Stimulated activated naive CD4-positive, alpha-beta T cell treated with Interleukin-2 at 50 U/mL for 16 hours (primary cell): ENCODE measurements at regions not wholly inside any gene's neighbourhood (a gene's known extent, or its start where the extent isn't known, plus 50 kb on each side); places are given as distances from the start of the nearest gene placed in this dataset.

Experiments used
- DNase-seq: peaks from one replicate; lab custom pipeline; 2025; lab: John Stamatoyannopoulos, UW

- no peak for DNase-seq
Observed at GRCh38 chr2:180660881-180661685, 319.3 kb upstream of the UBE2E3 start.

- no peak for DNase-seq
Observed at GRCh38 chr2:180660207-180660606, 320.2 kb upstream of the UBE2E3 start.

- DNase-seq, result no peak
Observed at GRCh38 chr2:180657054-180657453, 323.4 kb upstream of the UBE2E3 start.

- no peak for DNase-seq
Observed at GRCh38 chr2:180656455-180656847, 324.0 kb upstream of the UBE2E3 start.

GRCh38 chr2:180655842-180656454 lies 324.5 kb upstream of the UBE2E3 start:
- no peak for DNase-seq

- no peak for DNase-seq
Observed at GRCh38 chr2:180655393-180655792, 325.0 kb upstream of the UBE2E3 start.

GRCh38 chr2:180653481-180653880 lies 326.9 kb upstream of the UBE2E3 start:
- DNase-seq, result no peak

GRCh38 chr2:180652794-180653193 lies 327.6 kb upstream of the UBE2E3 start:
- DNase-seq, result no peak

GRCh38 chr2:180651596-180651995 lies 328.8 kb upstream of the UBE2E3 start:
- DNase-seq, result no peak

GRCh38 chr2:180647621-180648020 lies 332.8 kb upstream of the UBE2E3 start:
- no peak for DNase-seq

- no peak for DNase-seq
Observed at GRCh38 chr2:180647221-180647620, 333.2 kb upstream of the UBE2E3 start.

- no peak for DNase-seq
Observed at GRCh38 chr2:180646756-180647155, 333.6 kb upstream of the UBE2E3 start.

GRCh38 chr2:180644709-180645108 lies 335.7 kb upstream of the UBE2E3 start:
- DNase-seq, result no peak

- DNase-seq, result no peak
Observed at GRCh38 chr2:180630756-180631155, 349.6 kb upstream of the UBE2E3 start.

GRCh38 chr2:180625006-180625844 lies 355.2 kb upstream of the UBE2E3 start:
- DNase-seq, result no peak

- no peak for DNase-seq
Observed at GRCh38 chr2:180621941-180622918, 358.2 kb upstream of the UBE2E3 start.

GRCh38 chr2:180621366-180621765 lies 359.0 kb upstream of the UBE2E3 start:
- no peak for DNase-seq

GRCh38 chr2:180618570-180618969 lies 361.8 kb upstream of the UBE2E3 start:
- DNase-seq, result no peak

GRCh38 chr2:180614776-180615175 lies 365.6 kb upstream of the UBE2E3 start:
- no peak for DNase-seq

- DNase-seq, result no peak
Observed at GRCh38 chr2:180609626-180610340, 370.6 kb upstream of the UBE2E3 start.

- DNase-seq, result no peak
Observed at GRCh38 chr2:180607514-180608049, 372.8 kb upstream of the UBE2E3 start.
